Activated CD4-positive, alpha-beta T cell treated with anti-CD3 and anti-CD28 coated beads, Interleukin-2, amount 50 U/mL, for 4 hours (primary cell): ENCODE measurements at regions not wholly inside any gene's neighbourhood (a gene's known extent, or its start where the extent isn't known, plus 50 kb on each side); places are given as distances from the start of the nearest gene placed in this dataset.

Experiments used
- DNase-seq, 2 experiments: peaks; one replicate each; pipeline ENCODE4 v3.0.0-alpha.2; 2020

GRCh38 chr13:34046457-34046856 lies 228.5 kb downstream of the RFC3 start:
- DNase-seq: no peak

- no peak for DNase-seq
Measured at GRCh38 chr13:34048652-34049051, 230.7 kb downstream of the RFC3 start.

GRCh38 chr13:34056733-34057258 lies 238.8 kb downstream of the RFC3 start:
- no peak for DNase-seq

- no peak for DNase-seq
Measured at GRCh38 chr13:34064456-34065205, 246.7 kb downstream of the RFC3 start.

- DNase-seq: no peak
Measured at GRCh38 chr13:34065928-34066327, 248.0 kb downstream of the RFC3 start.

- DNase-seq: no peak
Measured at GRCh38 chr13:34066344-34066743, 248.4 kb downstream of the RFC3 start.

- DNase-seq: no peak
Measured at GRCh38 chr13:34070006-34070405, 252.1 kb downstream of the RFC3 start.

GRCh38 chr13:34070544-34071303 lies 252.8 kb downstream of the RFC3 start:
- no peak for DNase-seq

GRCh38 chr13:34076319-34076718 lies 258.4 kb downstream of the RFC3 start:
- DNase-seq: no peak

- DNase-seq: no peak
Measured at GRCh38 chr13:34076943-34077703, 259.2 kb downstream of the RFC3 start.

GRCh38 chr13:34078334-34078999 lies 260.5 kb downstream of the RFC3 start:
- DNase-seq: no peak

GRCh38 chr13:34085204-34085603 lies 267.3 kb downstream of the RFC3 start:
- DNase-seq: no peak

GRCh38 chr13:34086281-34086680 lies 268.3 kb downstream of the RFC3 start:
- no peak for DNase-seq

GRCh38 chr13:34087791-34088190 lies 269.8 kb downstream of the RFC3 start:
- no peak for DNase-seq

- no peak for DNase-seq
Measured at GRCh38 chr13:34103854-34104253, 285.9 kb downstream of the RFC3 start.

- DNase-seq: no peak
Measured at GRCh38 chr13:34104853-34105252, 286.9 kb downstream of the RFC3 start.

GRCh38 chr13:34107806-34108205 lies 289.9 kb downstream of the RFC3 start:
- no peak for DNase-seq

- DNase-seq: no peak
Measured at GRCh38 chr13:34108410-34108809, 290.5 kb downstream of the RFC3 start.

- DNase-seq: no peak
Measured at GRCh38 chr13:34114581-34114980, 296.6 kb downstream of the RFC3 start.

GRCh38 chr13:34116651-34117050 lies 298.7 kb downstream of the RFC3 start:
- DNase-seq: no peak

GRCh38 chr13:34124666-34125306 lies 306.8 kb downstream of the RFC3 start:
- DNase-seq: no peak

- no peak for DNase-seq
Measured at GRCh38 chr13:34127523-34127922, 309.6 kb downstream of the RFC3 start.
